ENCODE measurements at regions not wholly inside any gene's neighbourhood (a gene's known extent, or its start where the extent isn't known, plus 50 kb on each side); places are given as distances from the start of the nearest gene placed in this dataset.

GRCh38 chr16:64094992-64095634 is 1026.8 kb downstream of the CDH11 start:
- DNase-seq = no peak
- intact Hi-C loops (cut with DNase I; ENCODE audit: low total_unique reads) = no loop called here
- no peak overlapping the region for H3K4me3 ChIP-seq
- H3K27ac ChIP-seq = no peak overlapping the region
- no peaks in the 10 kb centered on the region for H3K9me3 ChIP-seq
- H3K4me1 ChIP-seq = no peaks in the 10 kb centered on the region
- 80 to 83% methylated on average over 7 of the region's 7 CpGs for WGBS, 2 donors
- no peaks in the 10 kb centered on the region for H3K36me3 ChIP-seq (ENCODE audit: low read depth, missing control alignments)
- TF ChIP-seq POLR2A (IDR thresholded peaks at IDR 0.05) (no peak), CTCF (IDR thresholded peaks at IDR 0.05) (no peak)
- no peaks in the 10 kb centered on the region for H3K27me3 ChIP-seq

- Histone ChIP-seq H3K36me3 (ENCODE audit: low read depth, missing control alignments) (no peaks in the 10 kb centered on the region), H3K9me3 (no peaks in the 10 kb centered on the region), H3K4me1 (no peaks in the 10 kb centered on the region), H3K27me3 (no peaks in the 10 kb centered on the region), H3K4me3 (no peak overlapping the region), H3K27ac (no peak overlapping the region)
- WGBS, 2 donors = 85 to 90% methylated on average over 4 of the region's 4 CpGs
- DNase-seq = no peak
- intact Hi-C loops (cut with DNase I; ENCODE audit: low total_unique reads) = no loop called here
- TF ChIP-seq POLR2A (IDR thresholded peaks at IDR 0.05) = no peak
- TF ChIP-seq CTCF (IDR thresholded peaks at IDR 0.05) = no peak
Measured at GRCh38 chr16:64094181-64094965, 1027.5 kb downstream of the CDH11 start.

- H3K4me1 ChIP-seq = no peaks in the 10 kb centered on the region
Measured at GRCh38 chr16:64092271-64092670, 1029.6 kb downstream of the CDH11 start.

GRCh38 chr16:64090327-64090726 is 1031.5 kb downstream of the CDH11 start:
- WGBS, 2 donors = 62 to 75% methylated on average over 2 of the region's 2 CpGs
- no peaks in the 10 kb centered on the region for H3K9me3 ChIP-seq
- H3K4me1 ChIP-seq = no peaks in the 10 kb centered on the region
- H3K36me3 ChIP-seq (ENCODE audit: low read depth, missing control alignments) = no peaks in the 10 kb centered on the region
- TF ChIP-seq CTCF (IDR thresholded peaks at IDR 0.05) (no peak), POLR2A (IDR thresholded peaks at IDR 0.05) (no peak)
- H3K27me3 ChIP-seq = no peaks in the 10 kb centered on the region
- intact Hi-C loops (cut with DNase I; ENCODE audit: low total_unique reads) = no loop called here
- no peak overlapping the region for H3K27ac ChIP-seq
- DNase-seq = no peak
- no peak overlapping the region for H3K4me3 ChIP-seq

More at GRCh38 chr16:64092271-64092670, 1029.6 kb downstream of the CDH11 start:
- Histone ChIP-seq H3K4me3 (no peak overlapping the region), H3K36me3 (ENCODE audit: low read depth, missing control alignments) (no peaks in the 10 kb centered on the region), H3K27me3 (no peaks in the 10 kb centered on the region), H3K27ac (no peak overlapping the region), H3K9me3 (no peaks in the 10 kb centered on the region)
- TF ChIP-seq CTCF (IDR thresholded peaks at IDR 0.05) = no peak
- no peak for TF ChIP-seq POLR2A (IDR thresholded peaks at IDR 0.05)
- 94 to 96% methylated on average over 3 of the region's 3 CpGs for WGBS, 2 donors
- no peak for DNase-seq
- intact Hi-C loops (cut with DNase I; ENCODE audit: low total_unique reads) = no loop called here

Data from testis (tissue), 2 donors.